ENCODE measurements at regions not wholly inside any gene's neighbourhood (a gene's known extent, or its start where the extent isn't known, plus 50 kb on each side); places are given as distances from the start of the nearest gene placed in this dataset.

- no peak for DNase-seq
Observed at GRCh38 chr7:35339811-35340210, 85.9 kb upstream of the TBX20 start.

- DNase-seq = no peak
Observed at GRCh38 chr7:35336444-35336843, 82.5 kb upstream of the TBX20 start.

GRCh38 chr7:35334506-35334905 lies 80.6 kb upstream of the TBX20 start:
- no peak for DNase-seq

GRCh38 chr7:35333265-35333664 lies 79.4 kb upstream of the TBX20 start:
- no peak for DNase-seq

- DNase-seq = no peak
Observed at GRCh38 chr7:35331730-35332678, 78.1 kb upstream of the TBX20 start.

- no peak for DNase-seq
Observed at GRCh38 chr7:35329026-35329425, 75.1 kb upstream of the TBX20 start.

GRCh38 chr7:35319606-35320005 lies 65.7 kb upstream of the TBX20 start:
- DNase-seq = no peak

GRCh38 chr7:35316549-35316948 lies 62.6 kb upstream of the TBX20 start:
- no peak for DNase-seq

- DNase-seq = no peak
Observed at GRCh38 chr7:35315517-35315916, 61.6 kb upstream of the TBX20 start.

- no peak for DNase-seq
Observed at GRCh38 chr7:35314354-35314753, 60.5 kb upstream of the TBX20 start.

- no peak for DNase-seq
Observed at GRCh38 chr7:35313575-35313974, 59.7 kb upstream of the TBX20 start.

Measured in right lung (tissue), 2 donors.